ENCODE measurements at regions not wholly inside any gene's neighbourhood (a gene's known extent, or its start where the extent isn't known, plus 50 kb on each side); places are given as distances from the start of the nearest gene placed in this dataset.

GRCh38 chr12:84603484-84604248, 308.9 kb downstream of the SLC6A15 start (continued):
- TF ChIP-seq ZNF37A (tag by site-specific recombination; IDR thresholded peaks at IDR 0.05): no peak
- TF ChIP-seq ZSCAN30 (tag by site-specific recombination; IDR thresholded peaks at IDR 0.05): no peak
- TF ChIP-seq, protein P1, sequence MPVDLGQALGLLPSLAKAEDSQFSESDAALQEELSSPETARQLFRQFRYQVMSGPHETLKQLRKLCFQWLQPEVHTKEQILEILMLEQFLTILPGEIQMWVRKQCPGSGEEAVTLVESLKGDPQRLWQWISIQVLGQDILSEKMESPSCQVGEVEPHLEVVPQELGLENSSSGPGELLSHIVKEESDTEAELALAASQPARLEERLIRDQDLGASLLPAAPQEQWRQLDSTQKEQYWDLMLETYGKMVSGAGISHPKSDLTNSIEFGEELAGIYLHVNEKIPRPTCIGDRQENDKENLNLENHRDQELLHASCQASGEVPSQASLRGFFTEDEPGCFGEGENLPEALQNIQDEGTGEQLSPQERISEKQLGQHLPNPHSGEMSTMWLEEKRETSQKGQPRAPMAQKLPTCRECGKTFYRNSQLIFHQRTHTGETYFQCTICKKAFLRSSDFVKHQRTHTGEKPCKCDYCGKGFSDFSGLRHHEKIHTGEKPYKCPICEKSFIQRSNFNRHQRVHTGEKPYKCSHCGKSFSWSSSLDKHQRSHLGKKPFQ (tag by site-specific recombination; IDR thresholded peaks at IDR 0.05): no peak
- no peak for TF ChIP-seq ZNF121 (tag by site-specific recombination; IDR thresholded peaks at IDR 0.05)

DNA sequence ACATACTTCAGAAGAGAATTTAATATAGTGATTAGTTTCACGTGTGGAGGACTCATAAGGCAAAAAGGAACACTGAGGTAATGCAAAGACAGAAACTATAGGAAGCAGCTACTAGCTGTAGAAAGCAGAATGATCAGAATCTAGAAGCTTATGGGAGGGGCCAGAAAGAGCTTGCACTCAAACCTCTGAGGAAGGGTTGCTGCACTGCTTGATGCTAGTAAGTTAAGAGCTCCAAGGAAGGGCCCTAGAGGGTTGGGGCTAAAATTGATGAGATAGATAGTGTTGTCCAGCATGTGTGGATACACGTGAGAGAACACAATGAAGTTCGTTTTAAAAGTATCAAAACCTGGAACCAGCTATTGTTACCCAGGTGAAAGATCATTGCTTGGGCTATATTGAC, 311.1 kb downstream of the SLC6A15 start:
- Histone ChIP-seq H3K36me3 (ENCODE audit: control insufficient read depth in 2 of 2, insufficient read depth in 1 of 2, low read length in 2 of 2) (no peaks in the 10 kb centered on the region), H3K27ac (ENCODE audit: extremely low read depth, low read depth, low read length) (no peak overlapping the region), H3K9me3 (ENCODE audit: control insufficient read depth, insufficient read depth, low read depth, low read length) (no peaks in the 10 kb centered on the region), H3K4me3 (ENCODE audit: low read depth, low read length) (no peak overlapping the region), H3K4me1 (ENCODE audit: control insufficient read depth, insufficient read depth, low read length) (peaks cover 3% of the 10 kb centered on the region; the same call in 1 of the 2 replicates)
- TF ChIP-seq ZNF423 (tag by site-specific recombination; IDR thresholded peaks at IDR 0.05) (no peak), ZFP41 (tag by site-specific recombination; IDR thresholded peaks at IDR 0.05; ENCODE audit: borderline replicate concordance) (no peak), ZNF600 (tag by site-specific recombination; IDR thresholded peaks at IDR 0.05) (no peak), ZNF114 (tag by site-specific recombination; IDR thresholded peaks at IDR 0.05) (no peak), ZNF146 (tag by site-specific recombination; IDR thresholded peaks at IDR 0.05) (no peak), ZNF843 (tag by site-specific recombination; IDR thresholded peaks at IDR 0.05) (no peak), ZFHX2 (tag by site-specific recombination; conservative IDR thresholded peaks at IDR 0.05) (no peak), ZNF473 (tag by site-specific recombination; IDR thresholded peaks at IDR 0.05) (no peak), ZNF394 (tag by site-specific recombination; IDR thresholded peaks at IDR 0.05; ENCODE audit: borderline replicate concordance) (no peak), BCL11B (tag by site-specific recombination; IDR thresholded peaks at IDR 0.05; ENCODE audit: low read depth) (no peak), ZNF521 (tag by site-specific recombination; IDR thresholded peaks at IDR 0.05) (no peak), RBAK (tag by site-specific recombination; IDR thresholded peaks at IDR 0.05) (no peak), ZBTB6 (tag by site-specific recombination; IDR thresholded peaks at IDR 0.05) (no peak)
- TF ChIP-seq, protein P2, sequence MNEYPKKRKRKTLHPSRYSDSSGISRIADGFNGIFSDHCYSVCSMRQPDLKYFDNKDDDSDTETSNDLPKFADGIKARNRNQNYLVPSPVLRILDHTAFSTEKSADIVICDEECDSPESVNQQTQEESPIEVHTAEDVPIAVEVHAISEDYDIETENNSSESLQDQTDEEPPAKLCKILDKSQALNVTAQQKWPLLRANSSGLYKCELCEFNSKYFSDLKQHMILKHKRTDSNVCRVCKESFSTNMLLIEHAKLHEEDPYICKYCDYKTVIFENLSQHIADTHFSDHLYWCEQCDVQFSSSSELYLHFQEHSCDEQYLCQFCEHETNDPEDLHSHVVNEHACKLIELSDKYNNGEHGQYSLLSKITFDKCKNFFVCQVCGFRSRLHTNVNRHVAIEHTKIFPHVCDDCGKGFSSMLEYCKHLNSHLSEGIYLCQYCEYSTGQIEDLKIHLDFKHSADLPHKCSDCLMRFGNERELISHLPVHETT (tag by site-specific recombination; IDR thresholded peaks at IDR 0.05): no peak
- TF ChIP-seq, protein P3, sequence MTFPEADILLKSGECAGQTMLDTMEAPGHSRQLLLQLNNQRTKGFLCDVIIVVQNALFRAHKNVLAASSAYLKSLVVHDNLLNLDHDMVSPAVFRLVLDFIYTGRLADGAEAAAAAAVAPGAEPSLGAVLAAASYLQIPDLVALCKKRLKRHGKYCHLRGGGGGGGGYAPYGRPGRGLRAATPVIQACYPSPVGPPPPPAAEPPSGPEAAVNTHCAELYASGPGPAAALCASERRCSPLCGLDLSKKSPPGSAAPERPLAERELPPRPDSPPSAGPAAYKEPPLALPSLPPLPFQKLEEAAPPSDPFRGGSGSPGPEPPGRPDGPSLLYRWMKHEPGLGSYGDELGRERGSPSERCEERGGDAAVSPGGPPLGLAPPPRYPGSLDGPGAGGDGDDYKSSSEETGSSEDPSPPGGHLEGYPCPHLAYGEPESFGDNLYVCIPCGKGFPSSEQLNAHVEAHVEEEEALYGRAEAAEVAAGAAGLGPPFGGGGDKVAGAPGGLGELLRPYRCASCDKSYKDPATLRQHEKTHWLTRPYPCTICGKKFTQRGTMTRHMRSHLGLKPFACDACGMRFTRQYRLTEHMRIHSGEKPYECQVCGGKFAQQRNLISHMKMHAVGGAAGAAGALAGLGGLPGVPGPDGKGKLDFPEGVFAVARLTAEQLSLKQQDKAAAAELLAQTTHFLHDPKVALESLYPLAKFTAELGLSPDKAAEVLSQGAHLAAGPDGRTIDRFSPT (tag by site-specific recombination; IDR thresholded peaks at IDR 0.05): no peak
- POLR2A ChIA-PET: no interaction called here
- CTCF ChIA-PET: interaction anchor here (0.7 kb wide), 1 partner anchor 14 kb away, joined by 4 read pairs; no protein-coding TSS in a partner anchor
